GM18502 (cell line): ENCODE measurements at regions not wholly inside any gene's neighbourhood (a gene's known extent, or its start where the extent isn't known, plus 50 kb on each side); places are given as distances from the start of the nearest gene placed in this dataset.

ENCODE experiments used
- ATAC-seq: cut with Tn5 transposase; IDR thresholded peaks from one replicate; pipeline ENCODE4 v1.9.1; 2021; ENCODE audit warnings: mild to moderate bottlenecking; ENCODE audit not compliant: unreplicated experiment, poor library complexity

DNA sequence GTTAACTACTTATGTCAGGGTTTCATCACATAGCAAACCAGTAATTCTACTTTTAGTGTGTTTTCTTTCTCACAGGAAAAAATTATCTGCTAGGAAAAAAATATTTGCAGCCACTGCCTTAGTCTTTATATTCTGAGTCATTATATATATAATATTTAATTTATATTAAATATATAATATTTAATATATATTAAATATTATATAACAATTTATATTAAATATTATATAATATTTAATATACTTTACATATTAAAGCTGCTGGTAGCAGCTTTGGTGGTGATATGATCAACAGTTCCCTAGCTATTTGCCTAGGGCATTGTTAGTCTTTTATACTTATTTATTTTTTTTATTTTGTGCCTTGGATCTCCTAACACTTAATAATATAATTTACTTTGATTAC, 381.6 kb downstream of the STIM2 start:
- ATAC-seq = no peak

DNA sequence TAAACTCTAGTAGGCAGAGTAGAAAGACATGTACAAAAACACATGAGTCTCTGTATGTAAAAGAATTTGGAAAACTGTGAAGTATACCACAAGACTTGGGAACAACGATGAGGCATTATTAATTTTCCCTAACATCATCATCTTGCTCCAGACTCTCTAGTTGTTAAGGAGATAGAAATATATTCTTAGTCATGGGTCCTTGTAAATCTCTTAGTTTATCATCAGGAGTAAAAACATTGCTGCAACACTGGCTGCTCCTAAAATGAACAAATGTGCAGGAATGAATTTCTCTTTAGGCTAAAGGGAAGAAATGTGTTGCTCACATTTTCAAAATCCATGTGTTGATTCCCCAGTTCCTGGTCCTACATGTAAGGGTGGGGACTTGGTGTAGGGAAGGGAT, 384.6 kb downstream of the STIM2 start:
- ATAC-seq = no peak

DNA sequence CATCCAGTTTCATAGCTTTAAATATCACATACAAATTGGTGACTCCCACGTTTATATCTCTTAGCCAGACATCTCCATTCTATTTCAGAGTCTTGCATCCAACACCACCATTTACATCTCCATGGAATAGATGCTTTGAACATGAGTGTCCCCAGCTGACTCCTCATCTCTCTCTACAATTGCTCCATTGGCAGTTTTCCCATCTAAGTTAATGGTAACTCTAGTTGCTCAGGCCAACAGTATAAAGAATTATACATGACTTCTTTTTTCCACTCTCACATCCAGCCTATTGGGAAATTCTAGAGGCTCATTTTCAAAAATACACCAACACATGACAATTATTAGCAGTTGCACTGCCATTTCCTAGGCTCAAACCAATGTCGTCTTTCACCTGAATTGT, 388.2 kb downstream of the STIM2 start:
- ATAC-seq = no peak

DNA sequence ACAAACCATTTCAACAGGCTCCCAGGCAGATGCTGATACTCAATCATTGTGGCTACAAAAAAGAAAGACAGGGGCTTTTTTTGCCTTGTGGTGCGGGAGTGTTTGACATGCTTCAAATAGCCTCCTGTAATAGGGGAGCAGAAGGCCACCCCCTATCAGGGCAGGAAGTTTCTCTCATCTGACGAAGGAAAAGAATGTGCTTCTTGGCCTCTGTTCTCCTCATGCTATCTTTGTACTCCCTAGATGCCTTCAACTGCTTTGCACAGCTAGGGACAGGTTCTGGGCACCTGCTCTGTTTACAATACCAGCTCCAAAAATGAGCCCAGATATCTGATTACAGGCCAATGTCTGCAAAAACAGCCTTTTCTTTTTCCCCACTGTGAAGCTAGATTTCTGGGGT, 391.1 kb downstream of the STIM2 start:
- no peak for ATAC-seq

DNA sequence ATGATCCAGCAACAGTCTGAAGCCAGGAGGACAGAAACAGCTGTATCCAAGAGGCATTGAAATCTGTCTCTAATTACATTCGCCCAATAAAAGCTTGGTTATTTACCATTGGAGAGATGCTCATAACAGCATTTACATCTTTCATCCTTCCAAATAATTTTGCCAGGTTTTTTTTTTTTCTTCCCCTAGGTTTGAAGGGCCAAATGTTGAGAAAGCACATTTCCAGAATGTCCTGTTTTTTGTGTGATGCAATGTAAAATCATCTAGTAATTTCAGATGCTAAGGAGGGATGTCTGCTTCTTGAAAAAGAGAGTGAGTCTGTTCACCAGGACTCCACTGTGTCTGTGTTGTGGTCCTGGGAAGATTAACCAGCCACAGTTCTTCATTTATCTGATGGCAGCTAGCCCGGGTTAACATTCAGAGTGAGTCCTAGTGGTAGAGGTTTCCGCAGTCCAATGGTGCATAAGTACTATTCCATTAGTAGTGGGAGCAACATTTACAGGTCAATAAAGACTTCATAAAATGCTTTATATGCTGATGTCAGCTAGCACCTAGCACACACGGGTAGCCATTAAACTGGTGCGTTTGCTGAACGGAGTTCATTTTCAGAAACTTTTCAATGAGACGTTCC, 406.8 kb downstream of the STIM2 start:
- ATAC-seq = no peak

DNA sequence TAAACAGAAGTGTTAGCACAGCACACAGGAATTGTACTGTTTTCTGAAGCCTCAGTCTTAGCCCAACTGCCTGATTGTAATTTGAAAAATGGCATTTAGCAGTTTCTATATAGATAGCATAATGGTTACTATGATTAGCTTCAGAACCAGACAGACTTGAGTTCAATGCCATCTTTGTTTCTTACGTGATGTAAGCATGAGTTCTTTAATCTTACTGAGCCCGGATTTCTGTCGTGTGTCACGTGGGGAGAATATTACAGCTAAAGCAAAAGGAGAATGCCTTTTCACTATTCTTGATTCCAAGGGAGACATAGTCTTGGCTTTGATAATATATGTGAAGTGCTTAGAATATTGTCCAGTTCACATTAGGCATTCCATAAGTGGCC, 407.3 kb downstream of the STIM2 start:
- no peak for ATAC-seq

DNA sequence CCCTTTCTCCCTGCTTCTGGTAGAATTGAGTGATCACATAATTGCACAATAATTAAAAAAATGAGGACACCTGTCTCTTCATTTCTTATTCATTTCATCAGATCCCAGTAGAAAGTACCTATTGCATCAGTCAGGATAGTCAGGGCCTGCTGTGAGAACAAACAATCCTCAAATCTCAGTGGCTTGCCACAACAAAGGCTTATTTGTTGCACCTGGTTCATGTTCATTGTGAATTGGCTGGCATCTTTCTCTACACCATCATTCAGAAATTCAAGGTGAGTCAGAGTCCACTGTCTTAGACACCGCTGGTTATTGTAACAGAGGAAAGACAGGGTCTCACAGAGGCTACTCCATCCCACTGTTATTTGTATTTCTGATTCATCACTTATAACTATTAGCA, 409.8 kb downstream of the STIM2 start:
- no peak for ATAC-seq

DNA sequence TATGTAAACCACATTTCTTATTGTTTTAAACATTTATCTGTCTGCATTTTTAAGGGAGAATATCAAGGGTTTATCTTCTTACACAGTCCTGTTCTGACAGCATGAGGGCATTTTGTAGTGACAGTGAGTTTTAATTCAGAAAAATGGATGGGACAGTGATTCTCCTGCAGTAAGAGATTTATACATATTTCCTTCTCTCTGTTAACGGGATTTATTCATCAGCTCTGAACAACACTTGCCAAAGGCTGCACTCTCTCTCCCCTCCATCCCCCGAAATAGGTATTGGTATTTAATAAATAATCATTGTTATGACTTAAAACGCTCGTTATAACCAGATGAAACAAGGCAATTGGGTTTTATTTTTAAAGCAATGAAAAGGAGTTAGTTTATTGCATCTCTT, 410.9 kb downstream of the STIM2 start:
- no peak for ATAC-seq

DNA sequence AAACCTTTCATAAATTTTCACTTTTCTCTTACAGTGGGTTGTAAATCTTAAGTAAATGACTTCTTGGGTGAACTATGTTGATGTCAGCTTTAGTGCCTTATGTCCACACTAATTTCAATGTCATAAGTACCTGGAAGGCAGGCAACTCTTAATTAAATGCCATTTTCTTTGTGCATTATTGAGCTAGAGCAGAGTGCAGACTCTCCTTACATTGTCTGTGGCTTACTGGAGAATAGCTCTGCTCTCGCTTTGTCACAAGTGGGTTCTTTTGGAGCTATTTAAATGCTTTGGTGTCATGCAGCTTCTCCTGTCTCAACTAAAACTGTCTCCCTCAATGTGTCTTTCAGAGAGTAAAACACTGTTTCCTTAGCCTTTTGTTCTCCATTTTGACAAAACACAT, 411.6 kb downstream of the STIM2 start:
- no peak for ATAC-seq

DNA sequence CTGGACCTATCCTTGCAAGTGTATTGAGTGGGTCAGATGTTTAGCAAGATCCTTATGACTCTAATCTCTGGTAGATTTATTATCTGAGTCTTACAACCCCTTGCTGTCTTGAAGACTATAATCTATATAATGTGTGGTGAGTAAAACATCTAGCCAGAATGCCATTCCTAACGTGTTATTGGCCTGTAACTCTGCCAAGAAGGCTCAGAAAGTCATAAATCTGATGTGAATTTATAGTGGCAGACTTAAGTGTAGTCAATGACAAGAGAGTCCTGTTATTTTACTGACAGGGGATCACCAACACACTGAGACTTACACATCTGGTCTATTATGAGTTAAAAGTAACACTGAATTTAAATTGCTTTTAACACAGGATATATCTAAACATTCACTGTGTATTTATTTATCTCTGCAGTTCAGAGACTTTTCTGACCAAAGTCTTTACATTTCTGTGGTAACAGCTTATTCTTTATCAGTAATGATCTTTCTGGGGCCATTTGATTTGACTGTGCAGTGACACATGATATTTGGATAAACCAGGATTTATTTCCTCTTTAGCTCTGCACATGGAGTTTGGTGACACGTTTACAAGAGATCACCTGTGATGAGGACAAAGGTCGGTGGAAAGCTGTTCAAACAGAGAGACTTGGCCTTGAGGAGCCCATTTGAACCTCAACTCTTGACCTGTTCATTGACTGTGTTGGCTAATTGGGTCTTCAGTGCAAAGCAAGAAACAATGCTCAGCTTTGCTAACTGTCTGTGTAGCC, 415.8 kb downstream of the STIM2 start:
- ATAC-seq = no peak

DNA sequence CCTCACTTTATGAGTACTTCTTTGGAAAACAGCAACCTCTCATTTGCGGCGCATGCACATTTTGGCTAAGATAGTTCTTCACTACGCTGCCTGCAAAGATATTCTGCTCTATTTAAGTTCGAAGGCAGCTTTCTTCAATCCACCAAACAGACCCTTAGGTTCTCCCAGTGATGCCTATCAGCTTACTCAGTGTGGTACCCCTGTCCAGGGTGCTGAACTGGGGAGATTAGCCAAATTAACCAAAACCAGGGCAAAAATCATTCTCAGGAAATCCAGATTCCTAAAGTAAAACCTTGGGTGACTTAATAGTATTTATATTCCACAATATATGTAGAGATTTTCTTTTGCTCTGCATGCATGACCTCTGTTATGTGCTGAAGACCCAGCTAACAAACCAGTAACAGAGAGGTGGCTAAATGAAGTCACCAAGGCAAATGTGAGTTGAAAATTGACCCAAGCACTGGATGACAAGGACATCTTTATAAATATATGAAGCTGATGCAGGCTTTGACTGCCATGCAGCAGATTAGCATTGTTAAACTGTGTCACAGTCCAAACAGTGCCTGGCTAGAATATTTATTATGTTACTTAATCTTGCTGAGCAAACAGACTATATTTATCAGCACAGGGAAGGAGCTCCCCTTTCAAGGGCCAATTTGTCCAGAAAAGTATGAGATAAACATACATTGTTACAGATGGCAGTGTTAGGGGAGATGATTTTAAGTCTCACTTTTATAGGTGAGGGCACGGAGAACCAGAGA, 418.2 kb downstream of the STIM2 start:
- ATAC-seq = no peak

DNA sequence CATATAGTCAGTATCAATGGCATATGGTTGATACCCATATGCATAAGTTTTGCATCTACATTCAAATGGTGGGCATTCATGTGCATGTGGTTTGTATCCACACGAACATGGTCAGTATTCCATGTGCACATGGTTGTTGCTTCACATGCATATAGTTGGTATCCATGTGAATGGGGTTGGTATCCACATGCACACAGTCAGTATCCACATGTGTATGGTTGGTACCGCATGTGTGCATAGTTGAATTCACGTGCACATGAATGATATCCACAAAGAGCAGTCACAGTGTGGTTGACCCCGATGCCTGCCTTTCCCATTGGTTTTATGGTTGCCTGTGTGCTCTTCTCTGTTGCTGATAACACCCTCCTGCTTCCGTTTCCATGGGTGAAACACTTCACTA, 427.9 kb downstream of the STIM2 start:
- ATAC-seq = no peak

DNA sequence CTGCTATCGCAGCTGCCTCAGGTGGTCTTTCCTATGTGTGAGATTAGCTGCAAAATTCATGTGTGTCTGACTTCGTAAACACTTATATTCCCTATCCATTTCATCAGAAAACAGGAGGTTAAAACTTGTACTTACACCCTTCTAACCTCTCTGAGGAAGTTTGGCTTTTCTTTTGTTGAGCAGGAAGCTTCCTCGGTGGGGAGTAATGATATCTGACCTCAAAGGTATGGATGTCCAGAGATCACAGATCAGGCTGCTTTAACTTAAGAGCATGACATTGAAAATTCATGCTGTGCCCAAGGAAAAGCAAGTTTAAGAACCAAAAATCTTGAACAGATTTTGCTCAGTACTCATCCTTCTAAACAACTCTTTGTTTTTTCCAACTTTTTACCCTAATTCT, 429.1 kb downstream of the STIM2 start:
- no peak for ATAC-seq

DNA sequence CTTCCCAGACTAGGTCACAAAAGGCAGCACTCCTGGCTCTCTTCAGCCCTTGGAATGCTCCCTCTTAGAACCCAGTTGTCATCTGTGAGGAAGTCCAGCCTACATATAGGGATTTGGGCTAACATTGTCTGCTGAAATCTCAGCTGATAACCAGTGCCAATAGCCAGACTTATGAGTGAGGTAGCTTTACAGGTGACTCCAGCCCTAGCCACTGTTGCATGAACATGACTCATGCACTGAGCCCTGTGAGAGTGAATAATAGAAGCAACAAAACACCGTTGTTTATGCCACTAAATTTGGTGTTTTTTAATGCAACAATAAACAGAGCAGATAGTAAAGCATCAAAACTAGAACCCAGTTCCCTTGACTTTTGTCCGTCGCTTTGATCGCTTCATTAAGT, 433.2 kb downstream of the STIM2 start:
- ATAC-seq = no peak

DNA sequence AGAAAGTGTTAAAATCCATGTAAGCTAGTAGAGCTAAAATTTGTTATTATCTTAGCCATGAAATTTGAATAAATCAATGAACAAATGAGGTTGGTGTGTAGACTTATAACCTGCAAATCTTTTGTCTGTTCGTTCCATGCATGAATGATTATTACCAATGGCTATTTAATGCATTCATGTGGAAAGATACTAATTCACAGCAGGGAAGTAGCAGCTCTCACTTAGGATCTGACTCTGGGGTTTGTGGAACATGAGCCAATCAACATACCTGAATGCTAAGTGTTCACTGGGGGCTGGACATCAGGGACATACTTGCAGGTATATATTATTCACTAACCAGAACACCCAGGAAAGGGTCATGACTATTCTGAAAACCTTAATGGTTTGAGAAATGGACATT, 444.1 kb downstream of the STIM2 start:
- ATAC-seq = no peak

DNA sequence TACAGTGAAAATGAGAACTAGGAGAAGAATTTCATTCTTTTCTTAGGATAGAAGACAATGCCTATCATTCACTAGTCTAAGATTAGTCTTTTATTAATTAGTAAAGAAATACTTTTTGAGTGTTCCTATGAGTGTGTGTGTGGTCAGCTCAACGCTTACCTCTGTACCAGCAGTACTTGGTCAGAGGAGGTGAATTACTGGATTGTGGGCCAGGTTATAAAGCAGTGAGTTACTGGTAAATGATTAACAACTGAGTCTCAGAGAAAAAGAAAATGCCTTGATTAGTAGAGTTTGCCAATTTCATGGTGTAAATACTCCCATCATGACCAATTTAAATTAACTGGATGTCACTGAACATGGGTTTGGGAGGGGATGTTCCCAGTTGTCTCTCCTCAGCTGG, 444.6 kb downstream of the STIM2 start:
- ATAC-seq = no peak

DNA sequence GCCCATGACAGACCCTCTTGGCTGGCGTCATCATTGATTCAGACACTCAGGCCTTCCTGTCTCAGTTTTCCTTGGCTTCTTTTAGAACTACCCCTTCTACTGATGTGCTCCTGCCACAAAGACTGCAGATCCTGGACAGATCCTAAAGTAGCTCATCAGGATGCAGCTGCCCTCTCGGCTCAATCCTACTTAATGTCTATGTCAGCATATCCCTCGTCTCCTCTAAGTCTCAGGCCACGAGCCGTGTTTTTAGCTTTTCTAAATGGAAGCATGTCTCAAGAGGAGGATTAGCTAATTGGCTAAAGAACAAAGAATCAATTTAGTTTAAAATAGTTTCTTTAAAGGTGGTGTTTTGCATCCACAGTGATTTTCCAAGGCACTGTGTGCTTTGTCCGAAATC, 447.7 kb downstream of the STIM2 start:
- no peak for ATAC-seq

DNA sequence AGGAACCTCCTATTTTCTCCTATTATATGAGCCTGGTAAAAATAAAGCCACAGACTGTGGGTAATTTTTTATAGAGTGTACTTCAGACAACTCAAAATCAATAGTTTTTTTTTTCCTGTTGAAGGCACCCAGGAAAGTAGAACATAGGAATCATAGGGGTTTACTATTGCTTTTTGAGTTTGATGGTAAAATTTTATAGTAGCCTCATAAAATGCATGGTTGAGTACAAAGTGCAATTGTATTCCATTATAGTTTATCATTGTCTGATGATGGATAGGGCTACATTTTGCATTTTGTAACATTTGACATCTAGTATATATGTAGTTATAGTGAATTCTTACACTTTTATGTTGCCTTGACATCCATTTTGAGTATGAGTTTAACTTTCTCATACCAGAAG, 455.0 kb downstream of the STIM2 start:
- no peak for ATAC-seq

DNA sequence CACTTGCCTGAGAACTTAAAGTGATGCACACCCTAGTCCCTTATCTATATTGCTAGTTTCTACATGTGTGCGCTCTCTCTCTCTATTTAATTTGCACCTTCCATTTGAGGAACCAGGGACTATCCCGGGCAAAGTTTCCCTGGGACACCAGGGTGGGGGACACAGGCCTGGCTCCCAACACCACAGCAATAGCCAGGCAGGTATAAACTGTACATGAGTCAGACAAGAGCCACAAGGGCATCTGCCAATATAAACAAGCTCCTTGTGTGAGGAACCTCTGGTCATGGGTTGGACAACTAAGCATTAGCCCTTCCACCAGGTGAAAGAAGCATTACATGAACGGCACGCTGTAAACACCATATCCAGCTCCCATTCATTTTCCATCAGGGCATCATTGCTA, 455.5 kb downstream of the STIM2 start:
- ATAC-seq = no peak

DNA sequence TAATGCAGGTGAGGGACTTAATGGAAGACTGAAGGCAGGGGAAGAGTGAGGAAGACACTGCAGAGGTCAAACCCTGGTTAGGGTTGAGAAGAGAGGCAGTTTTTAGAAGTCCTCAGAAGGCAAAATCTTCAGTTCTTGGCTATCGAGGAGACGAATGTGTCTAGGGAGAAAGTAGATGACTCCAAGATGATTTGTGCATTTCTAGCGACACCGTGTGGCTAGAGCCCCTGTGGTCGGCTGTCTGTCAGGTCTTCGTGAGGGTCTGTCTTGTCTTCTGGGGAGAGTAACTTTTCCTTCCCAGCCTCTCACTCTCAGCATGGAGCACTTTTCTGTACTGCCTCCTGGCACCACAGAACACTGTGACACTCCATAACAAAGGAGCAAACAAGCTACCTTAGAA, 458.1 kb downstream of the STIM2 start:
- ATAC-seq = peak; percentile 69

DNA sequence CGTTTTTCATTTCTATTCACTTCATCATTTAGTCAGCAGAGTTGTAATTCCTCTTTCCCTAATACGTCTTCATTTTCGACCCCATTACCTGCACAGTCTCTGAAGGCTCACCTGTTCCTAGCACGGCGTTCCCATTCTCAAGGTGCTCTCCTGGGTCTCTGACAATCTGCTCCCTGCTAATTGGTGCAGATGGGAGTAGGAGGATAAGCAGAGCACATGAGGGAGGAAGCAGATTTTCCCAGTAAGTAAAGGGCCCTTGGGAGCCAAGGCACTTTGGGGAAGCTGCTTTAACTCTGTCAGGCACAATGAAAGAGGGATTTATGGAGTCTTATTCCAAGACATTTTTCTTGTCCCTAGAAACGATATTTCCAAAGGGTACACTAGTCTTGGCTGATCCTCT, 466.4 kb downstream of the STIM2 start:
- ATAC-seq = no peak
